ENCODE measurements at regions not wholly inside any gene's neighbourhood (a gene's known extent, or its start where the extent isn't known, plus 50 kb on each side); places are given as distances from the start of the nearest gene placed in this dataset.

DNA sequence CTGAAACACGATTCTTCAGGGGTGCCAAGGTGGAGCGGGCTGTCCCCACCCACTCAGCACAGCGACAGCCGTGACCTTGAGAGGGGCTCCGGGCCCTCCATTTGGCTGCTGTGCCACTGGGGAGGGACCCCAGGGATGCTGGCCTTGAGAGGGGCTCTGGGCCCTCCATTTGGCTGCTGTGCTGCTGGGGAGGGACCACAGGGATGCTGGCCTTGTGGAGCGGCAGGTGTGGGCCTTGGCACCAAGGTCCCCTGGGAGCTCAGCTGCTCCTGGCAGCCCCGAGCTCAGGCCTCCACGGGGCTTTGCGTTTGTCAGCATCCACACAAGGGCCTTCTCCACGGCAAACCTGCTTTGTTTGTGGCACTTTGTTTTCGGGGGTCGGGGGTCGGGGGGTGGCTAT lies 137.6 kb upstream of the LPCAT1 start:
- no peak for TF ChIP-seq EZH2 (IDR thresholded peaks at IDR 0.05; ENCODE audit: insufficient read depth, poor library complexity, severe bottlenecking)
- no peak for TF ChIP-seq EZH2phosphoT487 (IDR thresholded peaks at IDR 0.05; ENCODE audit: insufficient read depth, low read depth)

Measured in GM23248 (cell line).